Kidney epithelial cell (primary cell): ENCODE measurements at regions not wholly inside any gene's neighbourhood (a gene's known extent, or its start where the extent isn't known, plus 50 kb on each side); places are given as distances from the start of the nearest gene placed in this dataset.
"Not testable (repeated sequence)": the region's sequence is repeated elsewhere in the genome, so short reads cannot be mapped to it uniquely, and the experiment has no call there.

Source experiments
- DNase-seq: peaks from one replicate; pipeline ENCODE4 v3.0.0-alpha.2; 2010; ENCODE audit warnings: low read depth
- H3K27me3 ChIP-seq: 2 replicates; pipeline ENCODE4 v1.6.0; 2011; ENCODE audit warnings: low read length; ENCODE audit not compliant: control insufficient read depth, insufficient read depth
- H3K36me3 ChIP-seq: 2 replicates; pipeline ENCODE4 v1.5.1; 2011; ENCODE audit warnings: low read length; ENCODE audit not compliant: control insufficient read depth, insufficient read depth
- H3K4me3 ChIP-seq: 2 replicates; pipeline ENCODE4 v1.5.1; 2011; ENCODE audit warnings: low read depth, mild to moderate bottlenecking, control low read depth, low read length
- CTCF ChIP-seq: IDR thresholded peaks from 2 replicates; pipeline ENCODE4 v1.5.1; 2011; ENCODE audit warnings: mild to moderate bottlenecking, moderate library complexity, low read length, control low read depth, inconsistent platforms; ENCODE audit not compliant: insufficient read depth, poor library complexity, severe bottlenecking

GRCh38 chr5:50922134-50922941, 255.9 kb downstream of the PARP8 start:
- DNase-seq, H3K4me3 ChIP-seq, H3K36me3 ChIP-seq, H3K27me3 ChIP-seq: not testable (repeated sequence)
- peak; percentile 37 for TF ChIP-seq CTCF

- Histone ChIP-seq H3K27me3 (no peaks in the 10 kb centered on the region), H3K36me3 (no peaks in the 10 kb centered on the region), H3K4me3 (no peak overlapping the region)
- TF ChIP-seq CTCF = no peak
- DNase-seq = no peak
These were observed 256.7 kb downstream of the PARP8 start for GRCh38 chr5:50922942-50923767.

DNA sequence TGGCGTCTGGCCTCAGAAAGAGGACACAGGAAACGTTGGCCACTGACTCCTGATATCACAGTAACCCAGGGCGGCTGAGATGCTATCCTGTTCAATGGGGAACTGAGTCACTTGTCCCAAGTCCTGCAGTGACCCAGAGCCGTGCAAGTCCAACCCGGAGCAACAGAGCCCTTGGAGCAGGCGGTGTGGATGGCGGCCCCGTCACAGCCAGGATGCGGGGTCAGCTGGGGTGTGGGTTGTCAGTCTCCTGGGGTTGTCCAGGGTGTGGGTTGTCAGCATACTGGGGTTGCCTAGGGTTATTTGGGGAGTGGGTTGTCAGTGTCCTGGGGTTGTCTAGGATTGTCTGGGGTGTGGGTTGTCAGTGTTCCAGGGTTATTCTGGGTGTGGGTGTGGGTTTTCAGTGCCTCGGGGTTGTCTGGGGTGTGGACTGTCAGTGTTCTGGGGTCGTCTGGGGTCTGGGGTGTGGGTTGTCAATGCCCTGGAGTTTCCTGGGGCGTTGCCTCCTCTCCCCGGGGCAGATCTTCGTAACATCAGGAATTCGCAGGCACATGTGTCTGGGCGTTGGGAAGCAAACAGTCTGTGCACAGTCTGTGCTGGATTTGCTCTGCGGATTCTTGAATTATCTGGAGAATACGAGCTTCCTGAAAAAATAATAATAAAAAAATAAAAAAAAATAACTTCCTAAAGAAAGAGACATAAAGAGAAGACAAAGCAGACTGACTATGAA, 257.5 kb downstream of the PARP8 start:
- no peak for DNase-seq
- no peak for TF ChIP-seq CTCF
- Histone ChIP-seq H3K27me3 (no peaks in the 10 kb centered on the region), H3K4me3 (no peak overlapping the region), H3K36me3 (no peaks in the 10 kb centered on the region)

GRCh38 chr5:50927953-50928352, 261.5 kb downstream of the PARP8 start:
- Histone ChIP-seq H3K27me3 (no peaks in the 10 kb centered on the region), H3K36me3 (no peaks in the 10 kb centered on the region), H3K4me3 (no peak overlapping the region)
- TF ChIP-seq CTCF = no peak
- no peak for DNase-seq

DNA sequence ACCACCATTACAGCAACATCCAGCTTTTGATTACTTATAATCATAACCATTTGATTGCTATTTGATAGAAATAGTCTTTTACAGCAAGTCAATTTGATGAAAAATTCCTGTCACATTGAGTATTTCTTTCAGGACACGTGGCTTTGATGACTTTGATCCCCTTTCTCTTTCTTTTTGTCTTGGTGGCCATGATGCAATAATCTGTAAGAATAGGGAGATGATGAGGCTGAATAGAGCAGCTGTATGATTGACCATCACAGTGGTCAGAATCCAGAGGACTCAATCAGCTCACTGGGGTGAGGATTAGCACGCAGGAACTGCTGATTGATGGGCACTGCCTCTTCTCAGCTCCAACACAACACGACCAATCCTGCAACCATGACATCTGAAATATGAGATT, 262.7 kb downstream of the PARP8 start:
- DNase-seq = no peak
- H3K36me3 ChIP-seq = no peaks in the 10 kb centered on the region
- no peak for TF ChIP-seq CTCF
- no peaks in the 10 kb centered on the region for H3K27me3 ChIP-seq
- no peak overlapping the region for H3K4me3 ChIP-seq
